ENCODE measurements at regions not wholly inside any gene's neighbourhood (a gene's known extent, or its start where the extent isn't known, plus 50 kb on each side); places are given as distances from the start of the nearest gene placed in this dataset.

GRCh38 chr2:121000804-121001203 lies 265.1 kb downstream of the GLI2 start:
- Histone ChIP-seq H4K20me1 (ENCODE audit: insufficient read depth, low read length) (no peaks in the 10 kb centered on the region), H3K27ac (ENCODE audit: low read depth, low read length) (no peak overlapping the region), H3K36me3 (ENCODE audit: insufficient read depth, low read length) (no peaks in the 10 kb centered on the region), H2AFZ (ENCODE audit: low read length) (no peak overlapping the region), H3K79me2 (ENCODE audit: insufficient read depth, low read length) (no peaks in the 10 kb centered on the region), H3K4me1 (ENCODE audit: insufficient read depth, low read length) (no peaks in the 10 kb centered on the region), H3K4me3 (ENCODE audit: insufficient read depth, low read length) (no peak overlapping the region), H3K4me2 (ENCODE audit: insufficient read depth, low read length) (no peak overlapping the region), H3K9me3 (ENCODE audit: low read depth, low read length) (no peaks in the 10 kb centered on the region), H3K27me3 (ENCODE audit: insufficient read depth, low read length) (peaks cover 8% of the 10 kb centered on the region)
- DNase-seq (ENCODE audit: insufficient read length, low spot score, missing footprints) = no peak
- TF ChIP-seq CTCF (IDR thresholded peaks at IDR 0.05; ENCODE audit: extremely low read depth, low read depth, low read length) = no peak

GRCh38 chr2:121001641-121002040 lies 266.0 kb downstream of the GLI2 start:
- H3K4me2 ChIP-seq (ENCODE audit: insufficient read depth, low read length) = no peak overlapping the region
- H4K20me1 ChIP-seq (ENCODE audit: insufficient read depth, low read length) = no peaks in the 10 kb centered on the region
- H3K27ac ChIP-seq (ENCODE audit: low read depth, low read length) = no peak overlapping the region
- H3K36me3 ChIP-seq (ENCODE audit: insufficient read depth, low read length) = no peaks in the 10 kb centered on the region
- no peak overlapping the region for H2AFZ ChIP-seq (ENCODE audit: low read length)
- H3K27me3 ChIP-seq (ENCODE audit: insufficient read depth, low read length) = peaks cover 8% of the 10 kb centered on the region
- H3K79me2 ChIP-seq (ENCODE audit: insufficient read depth, low read length) = no peaks in the 10 kb centered on the region
- peaks cover 5% of the 10 kb centered on the region for H3K4me1 ChIP-seq (ENCODE audit: insufficient read depth, low read length)
- no peak overlapping the region for H3K4me3 ChIP-seq (ENCODE audit: insufficient read depth, low read length)
- no peak for TF ChIP-seq CTCF (IDR thresholded peaks at IDR 0.05; ENCODE audit: extremely low read depth, low read depth, low read length)
- H3K9me3 ChIP-seq (ENCODE audit: low read depth, low read length) = no peaks in the 10 kb centered on the region
- DNase-seq (ENCODE audit: insufficient read length, low spot score, missing footprints) = no peak

GRCh38 chr2:121002597-121002996 lies 266.9 kb downstream of the GLI2 start:
- Histone ChIP-seq H4K20me1 (ENCODE audit: insufficient read depth, low read length) (no peaks in the 10 kb centered on the region), H3K27ac (ENCODE audit: low read depth, low read length) (no peak overlapping the region), H3K4me3 (ENCODE audit: insufficient read depth, low read length) (no peak overlapping the region), H3K4me1 (ENCODE audit: insufficient read depth, low read length) (peaks cover 5% of the 10 kb centered on the region), H3K4me2 (ENCODE audit: insufficient read depth, low read length) (no peak overlapping the region), H3K36me3 (ENCODE audit: insufficient read depth, low read length) (no peaks in the 10 kb centered on the region), H3K79me2 (ENCODE audit: insufficient read depth, low read length) (no peaks in the 10 kb centered on the region), H2AFZ (ENCODE audit: low read length) (no peak overlapping the region), H3K9me3 (ENCODE audit: low read depth, low read length) (no peaks in the 10 kb centered on the region), H3K27me3 (ENCODE audit: insufficient read depth, low read length) (peaks cover 8% of the 10 kb centered on the region)
- no peak for DNase-seq (ENCODE audit: insufficient read length, low spot score, missing footprints)
- no peak for TF ChIP-seq CTCF (IDR thresholded peaks at IDR 0.05; ENCODE audit: extremely low read depth, low read depth, low read length)

- no peak for DNase-seq (ENCODE audit: insufficient read length, low spot score, missing footprints)
- no peaks in the 10 kb centered on the region for H3K79me2 ChIP-seq (ENCODE audit: insufficient read depth, low read length)
- H3K9me3 ChIP-seq (ENCODE audit: low read depth, low read length) = no peaks in the 10 kb centered on the region
- H4K20me1 ChIP-seq (ENCODE audit: insufficient read depth, low read length) = no peaks in the 10 kb centered on the region
- no peak overlapping the region for H3K4me2 ChIP-seq (ENCODE audit: insufficient read depth, low read length)
- H3K27me3 ChIP-seq (ENCODE audit: insufficient read depth, low read length) = peaks cover 6% of the 10 kb centered on the region
- H2AFZ ChIP-seq (ENCODE audit: low read length) = no peak overlapping the region
- H3K27ac ChIP-seq (ENCODE audit: low read depth, low read length) = no peak overlapping the region
- no peak overlapping the region for H3K4me3 ChIP-seq (ENCODE audit: insufficient read depth, low read length)
- H3K4me1 ChIP-seq (ENCODE audit: insufficient read depth, low read length) = peaks cover 5% of the 10 kb centered on the region
- H3K36me3 ChIP-seq (ENCODE audit: insufficient read depth, low read length) = no peaks in the 10 kb centered on the region
- no peak for TF ChIP-seq CTCF (IDR thresholded peaks at IDR 0.05; ENCODE audit: extremely low read depth, low read depth, low read length)
These were observed 267.7 kb downstream of the GLI2 start for GRCh38 chr2:121003391-121003790.

All from osteoblast (primary cell).